ENCODE measurements at regions not wholly inside any gene's neighbourhood (a gene's known extent, or its start where the extent isn't known, plus 50 kb on each side); places are given as distances from the start of the nearest gene placed in this dataset.

- no peak for TF ChIP-seq CTCF (IDR thresholded peaks at IDR 0.05)
- no peak for TF ChIP-seq POLR2A (IDR thresholded peaks at IDR 0.05)
These were observed 60.2 kb downstream of the LSMEM1 start for GRCh38 chr7:112540839-112541577.

Data from uterus (tissue), 2 donors.